ENCODE measurements at regions not wholly inside any gene's neighbourhood (a gene's known extent, or its start where the extent isn't known, plus 50 kb on each side); places are given as distances from the start of the nearest gene placed in this dataset.
A peak's percentile ranks its signal among the peaks of the same experiment; 100 is the strongest.
"Not testable (repeated sequence)": the region's sequence is repeated elsewhere in the genome, so short reads cannot be mapped to it uniquely, and the experiment has no call there.

- no peak for DNase-seq
These were observed 890.2 kb upstream of the VRK2 start for GRCh38 chr2:57156231-57156924.

DNA sequence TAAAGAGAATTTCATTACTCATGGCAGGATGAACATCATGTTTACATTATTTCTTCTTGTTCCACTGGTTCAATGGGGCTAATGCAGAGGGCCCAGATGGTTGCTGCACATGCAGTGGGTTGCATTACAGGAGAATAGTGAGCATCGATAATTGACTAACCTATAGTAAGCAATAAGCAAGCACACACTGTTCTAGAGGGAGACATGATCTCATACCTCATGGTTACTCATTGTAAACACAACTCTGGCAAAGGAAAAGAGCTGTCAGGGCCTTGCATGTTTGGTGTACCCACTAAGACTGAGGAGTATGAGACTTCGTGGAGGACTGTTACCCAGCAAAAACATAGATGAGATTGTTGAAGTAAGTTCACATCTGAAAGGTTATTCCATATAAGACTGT lies 885.6 kb upstream of the VRK2 start:
- no peak for DNase-seq

- no peak for DNase-seq
These were observed 869.4 kb upstream of the VRK2 start for GRCh38 chr2:57177176-57177575.

DNA sequence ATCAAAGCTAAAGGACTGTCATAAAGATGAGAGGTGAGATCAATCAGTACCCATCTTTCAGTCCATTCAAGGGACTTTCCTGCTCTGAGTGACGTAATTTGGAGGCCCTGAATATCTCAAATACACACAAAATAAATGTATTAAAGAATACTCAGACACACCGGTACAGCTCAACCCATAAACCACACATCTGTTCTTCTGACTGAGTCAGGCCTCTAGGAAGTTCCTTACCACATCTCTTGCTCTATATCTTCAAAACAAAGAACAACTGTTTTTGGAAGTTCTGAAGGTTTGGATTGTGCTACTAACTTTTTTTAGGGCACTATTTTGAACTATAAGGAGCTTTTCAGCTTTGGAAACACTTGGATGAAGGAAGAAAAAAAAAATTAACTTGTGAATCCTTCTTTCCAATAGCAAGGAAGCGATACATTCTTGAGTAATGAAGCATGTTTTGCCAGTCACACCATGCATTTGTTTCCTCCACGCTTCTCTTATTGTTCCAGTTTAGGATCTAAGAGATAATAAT lies 866.5 kb upstream of the VRK2 start:
- peak in 1 of 3 donors; percentile 13 for DNase-seq

DNA sequence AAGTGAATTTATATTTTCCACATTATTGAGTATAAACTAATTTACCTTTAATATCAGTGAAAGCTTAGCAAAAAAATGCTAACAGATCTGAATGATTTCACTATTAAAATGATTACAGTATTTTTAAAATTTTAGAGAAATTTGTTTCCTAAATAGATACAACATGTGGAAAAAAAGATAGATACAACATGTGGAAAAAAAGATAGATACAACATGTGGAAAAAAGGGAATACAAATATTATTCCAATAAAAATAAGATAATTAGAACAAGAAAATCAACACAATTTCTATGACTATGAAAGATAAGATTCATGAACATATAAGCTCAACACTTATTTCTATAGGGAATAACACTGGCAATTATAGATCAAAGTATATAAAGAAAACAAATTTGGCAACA lies 865.9 kb upstream of the VRK2 start:
- no peak for DNase-seq

DNA sequence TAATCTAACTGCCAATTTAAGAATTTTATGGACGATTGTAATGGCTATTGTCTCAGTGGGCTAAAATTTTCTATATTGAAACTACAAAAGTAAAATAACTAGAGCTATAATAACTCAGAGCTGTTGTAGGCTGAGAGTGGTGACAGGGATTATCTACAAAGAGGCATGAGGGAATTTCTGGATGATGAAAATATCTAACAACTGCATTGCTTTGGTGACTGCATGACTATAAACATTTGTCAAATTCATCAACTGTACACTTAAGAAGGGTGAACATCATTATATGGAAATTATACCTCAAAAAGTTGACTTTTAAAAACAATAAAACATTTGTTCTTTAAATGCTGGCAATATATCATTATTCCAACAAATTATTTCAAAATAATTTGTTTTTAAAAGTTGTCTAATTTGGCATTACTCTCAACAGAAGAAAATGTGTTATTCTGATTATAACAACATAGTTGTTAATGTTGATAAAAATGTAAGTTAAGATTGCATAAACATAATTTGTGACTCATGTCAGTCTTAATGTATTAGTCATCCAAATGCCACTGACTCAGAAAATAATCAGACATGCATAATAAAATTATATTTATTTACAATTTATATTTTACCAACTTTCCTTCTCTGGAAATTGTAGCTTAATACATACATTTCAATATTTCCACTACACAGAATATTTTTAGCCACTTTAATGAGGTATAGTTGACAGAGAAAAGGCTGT lies 865.1 kb upstream of the VRK2 start:
- DNase-seq, result peak in 1 of 3 donors; percentile 6

DNA sequence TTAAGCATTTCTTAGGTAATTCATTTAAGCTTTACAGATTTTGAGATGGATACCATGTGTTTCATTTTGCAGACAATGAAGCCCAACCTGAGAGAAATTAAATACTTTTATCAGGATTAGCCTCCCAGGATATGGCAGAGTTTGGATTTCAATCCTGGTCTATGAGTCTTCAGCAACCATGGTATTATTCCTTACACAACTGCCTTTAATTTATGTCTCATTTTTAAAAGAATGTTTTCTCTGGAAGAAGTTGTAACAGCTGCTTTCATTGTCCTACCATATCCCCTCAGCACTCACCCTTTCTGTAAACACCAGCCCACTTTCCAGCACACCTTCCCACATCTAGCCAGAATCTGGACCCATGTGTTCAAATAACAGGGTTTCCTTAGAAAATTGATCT lies 863.7 kb upstream of the VRK2 start:
- peak in 1 of 3 donors; percentile 4 for DNase-seq

GRCh38 chr2:57185568-57185967 lies 861.0 kb upstream of the VRK2 start:
- no peak for DNase-seq

GRCh38 chr2:57190007-57190406 lies 856.6 kb upstream of the VRK2 start:
- DNase-seq, result no peak

GRCh38 chr2:57199663-57200062 lies 846.9 kb upstream of the VRK2 start:
- DNase-seq, result no peak

GRCh38 chr2:57204364-57204763 lies 842.2 kb upstream of the VRK2 start:
- no peak for DNase-seq

GRCh38 chr2:57205241-57205640 lies 841.4 kb upstream of the VRK2 start:
- no peak for DNase-seq

- DNase-seq, result no peak
These were observed 839.4 kb upstream of the VRK2 start for GRCh38 chr2:57207191-57207590.

- no peak for DNase-seq
These were observed 836.8 kb upstream of the VRK2 start for GRCh38 chr2:57209799-57210198.

DNA sequence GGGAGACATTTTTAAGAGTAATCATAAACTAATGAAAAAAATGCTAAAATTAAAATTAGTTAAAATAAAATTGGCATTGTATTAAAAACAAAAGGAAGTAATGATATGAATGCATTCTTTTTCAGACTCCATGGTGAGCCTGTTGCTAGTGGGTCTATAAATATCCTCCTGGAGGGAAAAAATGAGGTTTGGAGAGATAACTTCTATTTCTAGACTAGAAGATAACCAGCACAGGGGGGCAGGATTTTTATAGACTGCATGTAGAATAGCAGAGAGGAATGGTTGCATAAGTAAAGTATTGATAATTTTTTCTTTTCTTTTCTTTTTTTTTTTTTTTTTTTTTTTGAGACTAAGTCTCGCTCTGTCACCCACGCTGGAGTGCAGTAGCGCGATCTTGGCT lies 835.8 kb upstream of the VRK2 start:
- DNase-seq, result no peak

DNA sequence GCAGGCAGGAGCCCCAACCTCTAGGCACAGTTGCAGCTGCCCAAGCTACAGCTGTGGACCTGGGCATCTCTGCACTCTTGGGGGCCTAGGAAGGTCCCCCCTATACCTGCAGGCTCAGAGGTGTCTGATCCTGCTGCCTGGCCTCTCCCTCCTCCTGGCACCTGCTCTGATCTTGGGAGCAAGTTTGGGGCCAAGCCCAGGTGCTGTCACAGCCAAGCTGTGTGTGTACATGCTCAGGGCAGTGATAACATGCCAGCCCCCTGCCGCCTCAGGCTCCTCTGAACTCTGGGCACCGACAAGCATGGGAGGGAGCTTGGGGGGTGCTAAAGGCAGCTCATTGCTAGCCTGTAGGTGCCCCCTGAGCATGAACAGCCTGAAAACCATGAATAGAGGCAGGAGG lies 829.6 kb upstream of the VRK2 start:
- no peak for DNase-seq

- DNase-seq, result no peak
These were observed 828.4 kb upstream of the VRK2 start for GRCh38 chr2:57218206-57218605.

DNA sequence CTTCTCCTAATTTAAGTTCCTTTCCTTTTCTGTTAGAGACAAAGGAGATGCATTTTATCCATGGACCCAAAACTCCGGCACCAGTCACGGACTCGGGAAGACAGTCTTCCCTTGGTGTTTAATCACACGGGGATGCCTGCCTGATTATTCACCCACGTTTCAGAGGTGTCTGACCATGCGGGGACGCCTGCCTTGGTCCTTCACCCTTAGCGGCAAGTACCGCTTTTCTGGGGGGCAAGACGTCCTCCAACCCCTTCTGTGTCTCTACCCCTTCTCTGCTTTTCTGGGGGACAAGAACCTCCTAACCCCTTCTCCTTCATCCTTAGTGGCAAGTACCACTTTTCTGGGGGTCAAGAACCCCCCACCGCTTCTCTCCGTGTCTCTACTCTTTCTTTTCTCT lies 816.9 kb upstream of the VRK2 start:
- DNase-seq, result not testable (repeated sequence)

DNA sequence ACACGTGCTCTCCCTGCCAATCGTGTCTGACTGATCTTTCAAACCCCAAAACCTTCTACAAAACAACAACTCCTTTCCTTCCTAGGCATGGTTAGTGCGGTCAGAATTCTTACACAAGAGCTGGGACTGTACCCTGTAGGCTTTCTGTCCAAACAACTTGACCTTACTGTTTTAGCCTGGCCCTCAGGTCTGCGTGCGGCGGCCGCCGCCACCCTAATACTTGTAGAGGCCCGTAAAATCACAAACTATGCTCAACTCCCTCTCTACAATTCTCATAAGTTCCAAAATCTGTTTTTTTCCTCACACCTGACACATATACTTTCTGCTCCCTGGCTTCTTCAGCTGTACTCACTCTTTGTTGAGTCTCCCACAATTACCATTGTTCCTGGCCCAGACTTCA lies 814.3 kb upstream of the VRK2 start:
- not testable (repeated sequence) for DNase-seq

DNA sequence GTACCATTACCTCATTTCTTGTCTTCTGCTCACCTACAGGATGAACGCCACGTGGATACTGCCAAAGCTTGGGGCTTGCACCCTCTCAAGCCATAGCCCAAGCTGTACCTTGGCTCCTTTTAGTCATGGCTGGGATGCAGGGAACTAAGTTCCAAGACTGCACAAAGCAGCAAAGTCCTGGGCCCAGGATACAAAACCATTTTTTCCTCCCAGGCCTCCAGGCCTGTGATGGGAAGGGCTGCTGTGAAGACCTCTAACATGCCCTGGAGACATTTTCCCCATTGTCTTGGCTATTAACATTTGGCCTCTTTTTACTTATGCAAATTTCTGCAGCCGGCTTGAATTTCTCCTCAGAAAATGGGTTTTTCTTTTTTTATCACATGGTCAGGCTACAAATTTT lies 795.1 kb upstream of the VRK2 start:
- not testable (repeated sequence) for DNase-seq

DNA sequence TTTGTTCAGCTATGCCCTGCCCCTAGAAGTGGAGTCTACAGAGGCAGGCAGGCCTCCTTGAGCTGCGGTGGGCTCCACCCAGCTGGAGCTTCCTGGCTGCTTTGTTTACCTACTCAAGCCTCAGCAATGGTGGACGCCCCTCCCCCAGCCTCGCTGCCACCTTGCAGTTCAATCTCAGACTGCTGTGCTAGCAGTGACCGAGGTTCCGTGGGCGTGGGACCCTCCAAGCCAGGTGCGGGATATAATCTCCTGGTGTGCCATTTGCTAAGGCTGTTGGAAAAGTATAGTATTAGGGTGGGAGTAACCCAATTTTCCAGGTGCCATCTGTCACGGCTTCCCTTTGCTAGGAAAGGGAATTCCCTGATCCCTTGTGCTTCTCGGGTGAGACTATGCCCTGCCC lies 770.2 kb upstream of the VRK2 start:
- DNase-seq, result not testable (repeated sequence)

GRCh38 chr2:57278451-57278850 lies 768.2 kb upstream of the VRK2 start:
- DNase-seq, result no peak

DNA sequence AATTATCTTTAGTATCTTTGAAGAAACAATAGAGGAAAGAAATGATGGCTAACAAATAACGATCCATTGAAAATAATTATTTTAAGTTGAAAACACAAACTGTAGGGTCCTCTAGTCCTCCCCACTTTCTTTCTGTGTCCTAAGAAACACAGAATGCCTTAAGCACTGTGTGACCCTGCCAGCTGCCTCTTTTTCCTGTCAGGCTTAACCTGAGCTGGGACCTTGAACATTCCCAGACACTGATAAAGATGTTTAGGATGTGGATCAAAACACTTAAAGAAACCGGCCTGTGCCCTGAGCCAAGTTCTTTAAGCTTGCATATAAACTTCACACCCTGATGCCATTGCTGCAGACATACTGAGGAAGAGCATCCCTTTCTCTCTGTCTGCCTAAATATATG lies 755.4 kb upstream of the VRK2 start:
- no peak for DNase-seq

Data from muscle of back (tissue), 3 donors.